ENCODE measurements at regions not wholly inside any gene's neighbourhood (a gene's known extent, or its start where the extent isn't known, plus 50 kb on each side); places are given as distances from the start of the nearest gene placed in this dataset.

DNA sequence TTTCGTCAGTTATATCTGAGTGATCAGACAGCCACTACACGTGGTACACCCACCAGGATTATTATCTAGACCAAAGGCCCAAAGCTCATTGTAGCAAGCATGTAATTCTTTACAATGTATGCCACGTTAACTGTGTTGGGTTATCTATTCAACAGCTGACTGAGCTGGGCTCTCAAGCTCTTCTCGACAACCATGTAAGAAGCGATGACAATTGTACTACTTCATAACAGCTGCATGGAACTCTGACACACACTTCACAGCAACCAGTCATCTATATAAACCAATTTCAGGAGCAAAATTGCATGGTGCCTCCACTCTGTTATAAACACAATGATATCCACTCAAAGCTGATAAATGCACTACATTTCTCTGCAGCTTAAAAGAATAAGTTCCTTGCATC is 701.8 kb downstream of the NR4A2 start:
- H3K27me3 ChIP-seq: no peaks in the 10 kb centered on the region
- no peak overlapping the region for H3K27ac ChIP-seq
- H3K36me3 ChIP-seq: no peaks in the 10 kb centered on the region
- H3K9me3 ChIP-seq: no peaks in the 10 kb centered on the region
- no peaks in the 10 kb centered on the region for H3K4me1 ChIP-seq
- intact Hi-C loops (cut with DNase I): no loop called here
- H3K4me3 ChIP-seq: no peak overlapping the region
- TF ChIP-seq, protein P1, sequence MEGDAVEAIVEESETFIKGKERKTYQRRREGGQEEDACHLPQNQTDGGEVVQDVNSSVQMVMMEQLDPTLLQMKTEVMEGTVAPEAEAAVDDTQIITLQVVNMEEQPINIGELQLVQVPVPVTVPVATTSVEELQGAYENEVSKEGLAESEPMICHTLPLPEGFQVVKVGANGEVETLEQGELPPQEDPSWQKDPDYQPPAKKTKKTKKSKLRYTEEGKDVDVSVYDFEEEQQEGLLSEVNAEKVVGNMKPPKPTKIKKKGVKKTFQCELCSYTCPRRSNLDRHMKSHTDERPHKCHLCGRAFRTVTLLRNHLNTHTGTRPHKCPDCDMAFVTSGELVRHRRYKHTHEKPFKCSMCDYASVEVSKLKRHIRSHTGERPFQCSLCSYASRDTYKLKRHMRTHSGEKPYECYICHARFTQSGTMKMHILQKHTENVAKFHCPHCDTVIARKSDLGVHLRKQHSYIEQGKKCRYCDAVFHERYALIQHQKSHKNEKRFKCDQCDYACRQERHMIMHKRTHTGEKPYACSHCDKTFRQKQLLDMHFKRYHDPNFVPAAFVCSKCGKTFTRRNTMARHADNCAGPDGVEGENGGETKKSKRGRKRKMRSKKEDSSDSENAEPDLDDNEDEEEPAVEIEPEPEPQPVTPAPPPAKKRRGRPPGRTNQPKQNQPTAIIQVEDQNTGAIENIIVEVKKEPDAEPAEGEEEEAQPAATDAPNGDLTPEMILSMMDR (IDR thresholded peaks at IDR 0.05): no peak
- TF ChIP-seq POLR2A (IDR thresholded peaks at IDR 0.05): no peak
- no peak for TF ChIP-seq POLR2AphosphoS5 (IDR thresholded peaks at IDR 0.05; ENCODE audit: insufficient read depth in 1 of 2, low read depth in 1 of 2)
- DNase-seq (ENCODE audit: extremely low spot score in 2 of 2): no peak

DNA sequence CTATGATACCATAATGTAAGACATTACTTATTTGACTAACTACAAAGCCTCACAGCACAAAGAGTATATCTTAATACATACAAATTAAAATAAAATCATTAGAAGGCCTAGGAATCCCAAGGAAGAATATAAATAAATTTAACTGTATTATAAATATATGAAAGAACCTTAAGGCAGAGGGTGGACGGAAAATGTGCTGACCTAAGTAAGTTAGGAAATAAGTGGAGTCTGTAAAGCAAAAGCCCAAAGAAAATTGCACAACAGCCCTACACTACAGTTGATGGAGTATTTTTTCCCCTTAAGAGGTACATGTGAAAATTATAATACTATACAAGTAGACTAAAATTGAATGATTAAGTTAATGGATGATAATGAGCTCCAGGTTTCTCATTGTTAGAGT is 710.1 kb downstream of the NR4A2 start:
- Histone ChIP-seq H3K4me1 (no peaks in the 10 kb centered on the region), H3K36me3 (no peaks in the 10 kb centered on the region), H3K4me3 (no peak overlapping the region), H3K27me3 (no peaks in the 10 kb centered on the region), H3K9me3 (no peaks in the 10 kb centered on the region), H3K27ac (no peak overlapping the region)
- TF ChIP-seq POLR2A (IDR thresholded peaks at IDR 0.05) (no peak), POLR2AphosphoS5 (IDR thresholded peaks at IDR 0.05; ENCODE audit: insufficient read depth in 1 of 2, low read depth in 1 of 2) (no peak)
- TF ChIP-seq, protein P1 (IDR thresholded peaks at IDR 0.05): no peak
- intact Hi-C loops (cut with DNase I): no loop called here
- DNase-seq (ENCODE audit: extremely low spot score in 2 of 2): no peak

DNA sequence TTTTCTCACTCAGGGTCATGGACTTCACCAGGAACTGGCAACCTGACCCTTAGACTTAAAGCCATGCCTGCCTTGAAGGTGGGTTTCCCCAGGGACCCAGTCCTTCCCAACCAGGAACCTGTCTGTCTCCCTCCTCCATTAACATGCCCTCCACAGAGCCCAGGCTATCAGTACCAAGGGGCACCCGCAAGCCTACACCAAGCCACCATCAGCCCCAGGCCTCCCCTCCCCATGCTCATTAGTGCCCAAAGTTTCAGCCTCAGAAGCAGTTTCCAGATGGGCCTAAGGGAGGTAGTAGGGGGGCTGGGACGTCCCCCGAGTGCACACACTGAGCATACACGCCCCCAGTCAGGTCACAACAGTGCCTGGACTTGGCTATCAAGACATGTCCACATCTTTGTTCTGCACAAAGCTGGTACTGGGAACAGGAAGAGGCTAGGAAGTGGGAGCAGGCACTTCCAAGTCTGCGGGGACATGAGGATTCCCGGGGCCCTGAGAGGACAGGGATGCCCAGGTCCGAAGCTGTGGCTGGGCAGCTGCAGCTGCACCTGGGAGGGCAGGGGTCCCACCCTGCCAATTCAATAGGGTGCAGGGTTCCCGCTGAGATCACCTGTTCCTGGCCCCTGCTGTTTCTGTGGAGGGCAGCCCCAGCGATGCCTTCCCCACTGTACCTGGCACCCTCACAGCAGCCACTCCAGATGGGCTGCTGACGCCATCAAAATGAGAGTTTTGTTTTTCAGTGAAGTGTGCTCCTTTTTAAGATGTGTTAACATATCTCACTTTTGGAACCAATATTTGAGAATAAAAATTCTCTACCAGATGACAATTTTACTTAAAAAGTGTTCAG is 731.4 kb downstream of the NR4A2 start:
- Histone ChIP-seq H3K27me3 (no peaks in the 10 kb centered on the region), H3K4me1 (no peaks in the 10 kb centered on the region), H3K27ac (no peak overlapping the region), H3K4me3 (no peak overlapping the region), H3K9me3 (no peaks in the 10 kb centered on the region), H3K36me3 (no peaks in the 10 kb centered on the region)
- no peak for DNase-seq (ENCODE audit: extremely low spot score in 2 of 2)
- TF ChIP-seq, protein P1 (IDR thresholded peaks at IDR 0.05): no peak
- TF ChIP-seq POLR2AphosphoS5 (IDR thresholded peaks at IDR 0.05; ENCODE audit: insufficient read depth in 1 of 2, low read depth in 1 of 2) (no peak), POLR2A (IDR thresholded peaks at IDR 0.05) (no peak)
- intact Hi-C loops (cut with DNase I): no loop called here

DNA sequence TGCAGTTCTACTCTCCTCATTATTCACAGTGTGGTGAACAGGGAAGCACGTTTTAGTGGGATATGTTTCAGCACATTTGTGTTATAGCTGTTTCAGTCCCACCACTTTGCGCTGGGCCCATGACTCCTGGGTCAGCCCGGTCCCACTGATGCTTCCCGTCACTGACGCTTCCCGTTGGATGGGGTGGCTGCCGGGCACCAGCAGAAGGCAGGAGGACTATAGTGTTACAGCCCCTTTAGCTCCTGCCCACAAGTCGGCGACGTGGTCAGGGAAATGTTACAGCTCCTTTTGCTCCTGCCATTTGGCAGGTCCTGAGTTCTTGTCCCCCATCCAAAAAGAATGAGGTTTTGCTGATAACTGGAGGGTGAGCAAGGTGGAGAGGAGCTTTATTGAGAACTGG is 732.2 kb downstream of the NR4A2 start:
- no peak for DNase-seq (ENCODE audit: extremely low spot score in 2 of 2)
- Histone ChIP-seq H3K4me3 (no peak overlapping the region), H3K27ac (no peak overlapping the region), H3K27me3 (no peaks in the 10 kb centered on the region), H3K36me3 (no peaks in the 10 kb centered on the region), H3K9me3 (no peaks in the 10 kb centered on the region), H3K4me1 (no peaks in the 10 kb centered on the region)
- intact Hi-C loops (cut with DNase I): no loop called here
- TF ChIP-seq POLR2A (IDR thresholded peaks at IDR 0.05) (no peak), POLR2AphosphoS5 (IDR thresholded peaks at IDR 0.05; ENCODE audit: insufficient read depth in 1 of 2, low read depth in 1 of 2) (no peak)
- TF ChIP-seq, protein P1 (IDR thresholded peaks at IDR 0.05): no peak

DNA sequence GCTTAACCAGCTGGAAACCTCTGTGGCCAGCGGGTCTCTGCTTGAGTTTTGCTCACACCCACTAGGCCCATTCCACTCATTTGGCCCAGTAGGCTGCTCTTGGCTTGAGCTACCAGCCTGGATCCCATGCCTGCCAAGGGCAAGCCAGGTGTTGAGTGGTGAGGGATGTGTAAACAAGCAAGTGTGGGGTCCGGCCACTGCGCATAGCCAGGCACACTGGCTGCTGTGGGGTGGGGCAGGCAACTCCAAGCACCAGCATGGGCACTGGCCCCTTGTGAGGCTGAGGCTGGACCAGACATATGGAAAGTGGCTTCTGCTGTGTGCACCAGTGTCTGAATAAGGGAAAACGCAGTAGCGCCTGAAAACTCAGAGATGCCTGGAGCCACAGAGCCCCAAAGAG is 732.7 kb downstream of the NR4A2 start:
- no peaks in the 10 kb centered on the region for H3K36me3 ChIP-seq
- H3K27ac ChIP-seq: no peak overlapping the region
- intact Hi-C loops (cut with DNase I): no loop called here
- H3K27me3 ChIP-seq: no peaks in the 10 kb centered on the region
- H3K9me3 ChIP-seq: no peaks in the 10 kb centered on the region
- no peak overlapping the region for H3K4me3 ChIP-seq
- no peaks in the 10 kb centered on the region for H3K4me1 ChIP-seq
- TF ChIP-seq, protein P1 (IDR thresholded peaks at IDR 0.05): no peak
- no peak for TF ChIP-seq POLR2A (IDR thresholded peaks at IDR 0.05)
- TF ChIP-seq POLR2AphosphoS5 (IDR thresholded peaks at IDR 0.05; ENCODE audit: insufficient read depth in 1 of 2, low read depth in 1 of 2): no peak
- no peak for DNase-seq (ENCODE audit: extremely low spot score in 2 of 2)
